ENCODE measurements at regions not wholly inside any gene's neighbourhood (a gene's known extent, or its start where the extent isn't known, plus 50 kb on each side); places are given as distances from the start of the nearest gene placed in this dataset.

GRCh38 chr18:62660691-62661090, 54.6 kb upstream of the PHLPP1 start:
- Histone ChIP-seq H3K9me2 (replicated peaks; ENCODE audit: control insufficient read depth, low read length) (no peaks in the 10 kb centered on the region), H3K27ac (ENCODE audit: low read depth, low read length) (no peak overlapping the region), H3K4me2 (ENCODE audit: low read length) (no peak overlapping the region), H3K9me3 (ENCODE audit: control insufficient read depth, insufficient read depth, low read length) (no peaks in the 10 kb centered on the region), H4K20me1 (ENCODE audit: control insufficient read depth, insufficient read depth, low read depth, low read length) (no peaks in the 10 kb centered on the region), H3F3A (ENCODE audit: control insufficient read depth, insufficient read depth) (no peaks in the 10 kb centered on the region), H3K4me3 (ENCODE audit: low read length) (no peak overlapping the region), H3K27me3 (ENCODE audit: control insufficient read depth, low read length) (no peaks in the 10 kb centered on the region), H3K4me1 (ENCODE audit: control insufficient read depth, low read length) (no peaks in the 10 kb centered on the region), H3K79me2 (ENCODE audit: control insufficient read depth, low read length) (no peaks in the 10 kb centered on the region), H3K36me3 (ENCODE audit: control insufficient read depth, low read length) (no peaks in the 10 kb centered on the region)
- TF ChIP-seq CTCF (IDR thresholded peaks at IDR 0.05; ENCODE audit: low read depth, low read length, poor library complexity, severe bottlenecking): no peak
- no peak for TF ChIP-seq EZH2phosphoT487 (IDR thresholded peaks at IDR 0.05; ENCODE audit: borderline replicate concordance, low read length)

- TF ChIP-seq CTCF (IDR thresholded peaks at IDR 0.05; ENCODE audit: low read depth, low read length, poor library complexity, severe bottlenecking) (no peak), EZH2phosphoT487 (IDR thresholded peaks at IDR 0.05; ENCODE audit: borderline replicate concordance, low read length) (no peak)
- H3K4me2 ChIP-seq (ENCODE audit: low read length): no peak overlapping the region
- no peaks in the 10 kb centered on the region for H3K9me3 ChIP-seq (ENCODE audit: control insufficient read depth, insufficient read depth, low read length)
- H4K20me1 ChIP-seq (ENCODE audit: control insufficient read depth, insufficient read depth, low read depth, low read length): no peaks in the 10 kb centered on the region
- H3K27me3 ChIP-seq (ENCODE audit: control insufficient read depth, low read length): no peaks in the 10 kb centered on the region
- H3K27ac ChIP-seq (ENCODE audit: low read depth, low read length): no peak overlapping the region
- H3K4me3 ChIP-seq (ENCODE audit: low read length): no peak overlapping the region
- H3K36me3 ChIP-seq (ENCODE audit: control insufficient read depth, low read length): no peaks in the 10 kb centered on the region
- H3K79me2 ChIP-seq (ENCODE audit: control insufficient read depth, low read length): no peaks in the 10 kb centered on the region
- no peaks in the 10 kb centered on the region for H3K9me2 ChIP-seq (replicated peaks; ENCODE audit: control insufficient read depth, low read length)
- H3K4me1 ChIP-seq (ENCODE audit: control insufficient read depth, low read length): no peaks in the 10 kb centered on the region
- H3F3A ChIP-seq (ENCODE audit: control insufficient read depth, insufficient read depth): no peaks in the 10 kb centered on the region
Observed at GRCh38 chr18:62663731-62664336, 51.5 kb upstream of the PHLPP1 start.

GRCh38 chr18:62664414-62664813, 50.9 kb upstream of the PHLPP1 start:
- Histone ChIP-seq H3K4me1 (ENCODE audit: control insufficient read depth, low read length) (no peaks in the 10 kb centered on the region), H3F3A (ENCODE audit: control insufficient read depth, insufficient read depth) (no peaks in the 10 kb centered on the region), H3K79me2 (ENCODE audit: control insufficient read depth, low read length) (no peaks in the 10 kb centered on the region), H3K9me3 (ENCODE audit: control insufficient read depth, insufficient read depth, low read length) (no peaks in the 10 kb centered on the region), H3K4me2 (ENCODE audit: low read length) (no peak overlapping the region), H3K36me3 (ENCODE audit: control insufficient read depth, low read length) (no peaks in the 10 kb centered on the region), H3K4me3 (ENCODE audit: low read length) (no peak overlapping the region), H3K9me2 (replicated peaks; ENCODE audit: control insufficient read depth, low read length) (no peaks in the 10 kb centered on the region), H4K20me1 (ENCODE audit: control insufficient read depth, insufficient read depth, low read depth, low read length) (no peaks in the 10 kb centered on the region), H3K27ac (ENCODE audit: low read depth, low read length) (no peak overlapping the region), H3K27me3 (ENCODE audit: control insufficient read depth, low read length) (no peaks in the 10 kb centered on the region)
- TF ChIP-seq CTCF (IDR thresholded peaks at IDR 0.05; ENCODE audit: low read depth, low read length, poor library complexity, severe bottlenecking) (no peak), EZH2phosphoT487 (IDR thresholded peaks at IDR 0.05; ENCODE audit: borderline replicate concordance, low read length) (no peak)

Data from DOHH2 (cell line).